ENCODE measurements at regions not wholly inside any gene's neighbourhood (a gene's known extent, or its start where the extent isn't known, plus 50 kb on each side); places are given as distances from the start of the nearest gene placed in this dataset.

DNA sequence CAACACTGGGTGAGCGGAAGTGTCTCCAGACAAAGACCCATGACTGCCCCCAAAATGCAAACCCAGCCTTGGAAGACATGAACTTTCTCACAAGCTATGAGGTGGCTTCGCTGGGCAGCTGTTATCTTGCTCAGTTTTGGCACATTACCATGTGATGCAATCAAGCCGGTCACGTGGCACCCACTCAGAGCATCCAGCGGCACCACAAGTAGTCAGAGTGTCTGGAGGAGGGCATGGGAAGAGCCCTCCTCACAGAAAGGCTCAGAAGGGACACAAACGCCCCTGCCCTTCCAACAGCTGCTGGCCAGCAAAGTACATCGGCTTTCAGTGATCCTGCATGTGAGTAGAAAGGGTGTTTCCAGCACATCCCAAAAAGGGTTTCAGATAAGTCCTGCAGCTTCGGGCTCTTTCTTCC lies 145.5 kb upstream of the IRF2BP2 start (continued):
- TF ChIP-seq ZNF75A (CRISPR knock-in tag; IDR thresholded peaks at IDR 0.05) (no peak), GTF2E2 (tag; IDR thresholded peaks at IDR 0.05) (no peak), CBFA2T2 (conservative IDR thresholded peaks at IDR 0.05) (peak; percentile 62), HNRNPL (IDR thresholded peaks at IDR 0.05; ENCODE audit: low read depth, low read length) (no peak), GABPB2 (CRISPR knock-in tag; conservative IDR thresholded peaks at IDR 0.05) (no peak), IFI16 (CRISPR knock-in tag; IDR thresholded peaks at IDR 0.05) (no peak), HEY1 (CRISPR knock-in tag; IDR thresholded peaks at IDR 0.05; ENCODE audit: borderline replicate concordance) (no peak), RAD51 (IDR thresholded peaks at IDR 0.05; ENCODE audit: borderline replicate concordance, low read depth) (peak; percentile 95), RNF2 (IDR thresholded peaks at IDR 0.05) (no peak; the same call in 1 of the 2 replicates), PHB (CRISPR knock-in tag; IDR thresholded peaks at IDR 0.05) (no peak), SMARCE1 (IDR thresholded peaks at IDR 0.05) (peak; percentile 43; the same call in 1 of the 2 replicates), RUNX1 (IDR thresholded peaks at IDR 0.05; ENCODE audit: low read depth) (no peak), RBFOX2 (IDR thresholded peaks at IDR 0.05; ENCODE audit: low read depth, low read length) (peak; percentile 51), NR2C2 (CRISPR knock-in tag; IDR thresholded peaks at IDR 0.05) (0 out of 2 replicates have a peak, but pooled peaks have one; percentile 42), NR2C2 (tag; IDR thresholded peaks at IDR 0.05) (0 out of 2 replicates have a peak, but pooled peaks have one; percentile 46), MAFK (IDR thresholded peaks at IDR 0.05; ENCODE audit: low read length) (no peak), ZNF668 (CRISPR knock-in tag; IDR thresholded peaks at IDR 0.05) (peak; percentile 6; the same call in 1 of the 2 replicates), BRF1 (IDR thresholded peaks at IDR 0.05; ENCODE audit: borderline replicate concordance, extremely low read depth, insufficient read length) (no peak), MEIS2 (IDR thresholded peaks at IDR 0.05; ENCODE audit: partially characterized antibody) (no peak), ATF1 (CRISPR knock-in tag; IDR thresholded peaks at IDR 0.05) (no peak), ATF1 (tag; IDR thresholded peaks at IDR 0.05) (peak; percentile 61), KAT8 (IDR thresholded peaks at IDR 0.05; ENCODE audit: low read depth) (no peak), SLC30A9 (CRISPR knock-in tag; IDR thresholded peaks at IDR 0.05) (no peak)
- TF ChIP-seq, protein P1, sequence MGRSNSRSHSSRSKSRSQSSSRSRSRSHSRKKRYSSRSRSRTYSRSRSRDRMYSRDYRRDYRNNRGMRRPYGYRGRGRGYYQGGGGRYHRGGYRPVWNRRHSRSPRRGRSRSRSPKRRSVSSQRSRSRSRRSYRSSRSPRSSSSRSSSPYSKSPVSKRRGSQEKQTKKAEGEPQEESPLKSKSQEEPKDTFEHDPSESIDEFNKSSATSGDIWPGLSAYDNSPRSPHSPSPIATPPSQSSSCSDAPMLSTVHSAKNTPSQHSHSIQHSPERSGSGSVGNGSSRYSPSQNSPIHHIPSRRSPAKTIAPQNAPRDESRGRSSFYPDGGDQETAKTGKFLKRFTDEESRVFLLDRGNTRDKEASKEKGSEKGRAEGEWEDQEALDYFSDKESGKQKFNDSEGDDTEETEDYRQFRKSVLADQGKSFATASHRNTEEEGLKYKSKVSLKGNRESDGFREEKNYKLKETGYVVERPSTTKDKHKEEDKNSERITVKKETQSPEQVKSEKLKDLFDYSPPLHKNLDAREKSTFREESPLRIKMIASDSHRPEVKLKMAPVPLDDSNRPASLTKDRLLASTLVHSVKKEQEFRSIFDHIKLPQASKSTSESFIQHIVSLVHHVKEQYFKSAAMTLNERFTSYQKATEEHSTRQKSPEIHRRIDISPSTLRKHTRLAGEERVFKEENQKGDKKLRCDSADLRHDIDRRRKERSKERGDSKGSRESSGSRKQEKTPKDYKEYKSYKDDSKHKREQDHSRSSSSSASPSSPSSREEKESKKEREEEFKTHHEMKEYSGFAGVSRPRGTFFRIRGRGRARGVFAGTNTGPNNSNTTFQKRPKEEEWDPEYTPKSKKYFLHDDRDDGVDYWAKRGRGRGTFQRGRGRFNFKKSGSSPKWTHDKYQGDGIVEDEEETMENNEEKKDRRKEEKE (IDR thresholded peaks at IDR 0.05; ENCODE audit: borderline replicate concordance in 1 of 2, control insufficient read depth in 1 of 2, low read depth in 2 of 2, low read length in 1 of 2) = no peak
- TF ChIP-seq, protein P2, sequence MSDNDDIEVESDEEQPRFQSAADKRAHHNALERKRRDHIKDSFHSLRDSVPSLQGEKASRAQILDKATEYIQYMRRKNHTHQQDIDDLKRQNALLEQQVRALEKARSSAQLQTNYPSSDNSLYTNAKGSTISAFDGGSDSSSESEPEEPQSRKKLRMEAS (CRISPR knock-in tag; IDR thresholded peaks at IDR 0.05) = peak; percentile 61
- TF ChIP-seq, protein P3, sequence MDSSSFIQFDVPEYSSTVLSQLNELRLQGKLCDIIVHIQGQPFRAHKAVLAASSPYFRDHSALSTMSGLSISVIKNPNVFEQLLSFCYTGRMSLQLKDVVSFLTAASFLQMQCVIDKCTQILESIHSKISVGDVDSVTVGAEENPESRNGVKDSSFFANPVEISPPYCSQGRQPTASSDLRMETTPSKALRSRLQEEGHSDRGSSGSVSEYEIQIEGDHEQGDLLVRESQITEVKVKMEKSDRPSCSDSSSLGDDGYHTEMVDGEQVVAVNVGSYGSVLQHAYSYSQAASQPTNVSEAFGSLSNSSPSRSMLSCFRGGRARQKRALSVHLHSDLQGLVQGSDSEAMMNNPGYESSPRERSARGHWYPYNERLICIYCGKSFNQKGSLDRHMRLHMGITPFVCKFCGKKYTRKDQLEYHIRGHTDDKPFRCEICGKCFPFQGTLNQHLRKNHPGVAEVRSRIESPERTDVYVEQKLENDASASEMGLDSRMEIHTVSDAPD (CRISPR knock-in tag; IDR thresholded peaks at IDR 0.05) = no peak
- TF ChIP-seq, protein P4, sequence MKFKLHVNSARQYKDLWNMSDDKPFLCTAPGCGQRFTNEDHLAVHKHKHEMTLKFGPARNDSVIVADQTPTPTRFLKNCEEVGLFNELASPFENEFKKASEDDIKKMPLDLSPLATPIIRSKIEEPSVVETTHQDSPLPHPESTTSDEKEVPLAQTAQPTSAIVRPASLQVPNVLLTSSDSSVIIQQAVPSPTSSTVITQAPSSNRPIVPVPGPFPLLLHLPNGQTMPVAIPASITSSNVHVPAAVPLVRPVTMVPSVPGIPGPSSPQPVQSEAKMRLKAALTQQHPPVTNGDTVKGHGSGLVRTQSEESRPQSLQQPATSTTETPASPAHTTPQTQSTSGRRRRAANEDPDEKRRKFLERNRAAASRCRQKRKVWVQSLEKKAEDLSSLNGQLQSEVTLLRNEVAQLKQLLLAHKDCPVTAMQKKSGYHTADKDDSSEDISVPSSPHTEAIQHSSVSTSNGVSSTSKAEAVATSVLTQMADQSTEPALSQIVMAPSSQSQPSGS (CRISPR knock-in tag; IDR thresholded peaks at IDR 0.05) = no peak

Measured in K562 (cell line).